ENCODE measurements at regions not wholly inside any gene's neighbourhood (a gene's known extent, or its start where the extent isn't known, plus 50 kb on each side); places are given as distances from the start of the nearest gene placed in this dataset.

DNA sequence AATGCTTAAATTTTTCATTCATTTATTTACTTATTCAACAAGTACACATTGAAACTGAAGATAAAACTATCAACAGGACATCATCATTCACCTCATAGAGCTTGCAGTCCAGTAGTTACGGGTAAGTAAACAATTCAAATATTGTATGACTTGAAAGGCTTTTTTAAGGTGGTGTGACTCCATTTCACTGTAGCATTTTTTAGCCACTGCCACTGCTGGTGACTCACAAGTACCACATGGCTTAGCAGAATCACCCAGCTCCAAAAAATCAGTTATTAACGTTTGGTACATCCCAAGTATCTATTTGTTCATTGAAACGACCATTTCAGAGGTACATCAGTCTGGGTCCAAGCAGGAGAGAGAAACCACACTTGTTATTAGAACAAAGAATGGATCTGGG, 427.9 kb upstream of the DDI1 start (continued):
- TF ChIP-seq, protein P1, sequence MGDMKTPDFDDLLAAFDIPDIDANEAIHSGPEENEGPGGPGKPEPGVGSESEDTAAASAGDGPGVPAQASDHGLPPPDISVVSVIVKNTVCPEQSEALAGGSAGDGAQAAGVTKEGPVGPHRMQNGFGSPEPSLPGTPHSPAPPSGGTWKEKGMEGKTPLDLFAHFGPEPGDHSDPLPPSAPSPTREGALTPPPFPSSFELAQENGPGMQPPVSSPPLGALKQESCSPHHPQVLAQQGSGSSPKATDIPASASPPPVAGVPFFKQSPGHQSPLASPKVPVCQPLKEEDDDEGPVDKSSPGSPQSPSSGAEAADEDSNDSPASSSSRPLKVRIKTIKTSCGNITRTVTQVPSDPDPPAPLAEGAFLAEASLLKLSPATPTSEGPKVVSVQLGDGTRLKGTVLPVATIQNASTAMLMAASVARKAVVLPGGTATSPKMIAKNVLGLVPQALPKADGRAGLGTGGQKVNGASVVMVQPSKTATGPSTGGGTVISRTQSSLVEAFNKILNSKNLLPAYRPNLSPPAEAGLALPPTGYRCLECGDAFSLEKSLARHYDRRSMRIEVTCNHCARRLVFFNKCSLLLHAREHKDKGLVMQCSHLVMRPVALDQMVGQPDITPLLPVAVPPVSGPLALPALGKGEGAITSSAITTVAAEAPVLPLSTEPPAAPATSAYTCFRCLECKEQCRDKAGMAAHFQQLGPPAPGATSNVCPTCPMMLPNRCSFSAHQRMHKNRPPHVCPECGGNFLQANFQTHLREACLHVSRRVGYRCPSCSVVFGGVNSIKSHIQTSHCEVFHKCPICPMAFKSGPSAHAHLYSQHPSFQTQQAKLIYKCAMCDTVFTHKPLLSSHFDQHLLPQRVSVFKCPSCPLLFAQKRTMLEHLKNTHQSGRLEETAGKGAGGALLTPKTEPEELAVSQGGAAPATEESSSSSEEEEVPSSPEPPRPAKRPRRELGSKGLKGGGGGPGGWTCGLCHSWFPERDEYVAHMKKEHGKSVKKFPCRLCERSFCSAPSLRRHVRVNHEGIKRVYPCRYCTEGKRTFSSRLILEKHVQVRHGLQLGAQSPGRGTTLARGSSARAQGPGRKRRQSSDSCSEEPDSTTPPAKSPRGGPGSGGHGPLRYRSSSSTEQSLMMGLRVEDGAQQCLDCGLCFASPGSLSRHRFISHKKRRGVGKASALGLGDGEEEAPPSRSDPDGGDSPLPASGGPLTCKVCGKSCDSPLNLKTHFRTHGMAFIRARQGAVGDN (IDR thresholded peaks at IDR 0.05) = no peak
- TF ChIP-seq ATF2 (IDR thresholded peaks at IDR 0.05; ENCODE audit: low read length) (no peak), TBL1XR1 (IDR thresholded peaks at IDR 0.05; ENCODE audit: low read depth, low read length) (no peak)

- ATAC-seq = 0 out of 3 replicates have a peak, but pooled peaks have one; percentile 27
- no peak for TF ChIP-seq NFYB (IDR thresholded peaks at IDR 0.05; ENCODE audit: insufficient read depth, low read depth, low read length)
- TF ChIP-seq, protein P2, sequence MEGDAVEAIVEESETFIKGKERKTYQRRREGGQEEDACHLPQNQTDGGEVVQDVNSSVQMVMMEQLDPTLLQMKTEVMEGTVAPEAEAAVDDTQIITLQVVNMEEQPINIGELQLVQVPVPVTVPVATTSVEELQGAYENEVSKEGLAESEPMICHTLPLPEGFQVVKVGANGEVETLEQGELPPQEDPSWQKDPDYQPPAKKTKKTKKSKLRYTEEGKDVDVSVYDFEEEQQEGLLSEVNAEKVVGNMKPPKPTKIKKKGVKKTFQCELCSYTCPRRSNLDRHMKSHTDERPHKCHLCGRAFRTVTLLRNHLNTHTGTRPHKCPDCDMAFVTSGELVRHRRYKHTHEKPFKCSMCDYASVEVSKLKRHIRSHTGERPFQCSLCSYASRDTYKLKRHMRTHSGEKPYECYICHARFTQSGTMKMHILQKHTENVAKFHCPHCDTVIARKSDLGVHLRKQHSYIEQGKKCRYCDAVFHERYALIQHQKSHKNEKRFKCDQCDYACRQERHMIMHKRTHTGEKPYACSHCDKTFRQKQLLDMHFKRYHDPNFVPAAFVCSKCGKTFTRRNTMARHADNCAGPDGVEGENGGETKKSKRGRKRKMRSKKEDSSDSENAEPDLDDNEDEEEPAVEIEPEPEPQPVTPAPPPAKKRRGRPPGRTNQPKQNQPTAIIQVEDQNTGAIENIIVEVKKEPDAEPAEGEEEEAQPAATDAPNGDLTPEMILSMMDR (IDR thresholded peaks at IDR 0.05 in 2 of 3, conservative IDR thresholded peaks at IDR 0.05 in 1 of 3; ENCODE audit: control insufficient read depth in 2 of 3, extremely low read depth in 1 of 3, insufficient read depth in 1 of 3, low read depth in 3 of 3, low read length in 3 of 3) = peak in 2 of 3 experiments; percentile 14 to 26; a peak in 2 of 6 replicates
- Histone ChIP-seq H3K9ac (ENCODE audit: control insufficient read depth, insufficient read depth, low read length) (no peak overlapping the region), H3K4me1 (ENCODE audit: control insufficient read depth, insufficient read depth, low read length) (no peaks in the 10 kb centered on the region), H3K79me2 (ENCODE audit: control insufficient read depth, insufficient read depth, low read length) (no peaks in the 10 kb centered on the region), H3K9me3 (replicated peaks; ENCODE audit: control insufficient read depth, insufficient read depth, low read length) (no peaks in the 10 kb centered on the region), H3K36me3 (ENCODE audit: control insufficient read depth in 2 of 2, insufficient read depth in 2 of 2, low read length in 1 of 2) (no peaks in the 10 kb centered on the region), H3K4me3 (no peak overlapping the region), H2AFZ (ENCODE audit: control insufficient read depth, low read depth, low read length) (no peak overlapping the region), H3K27ac (ENCODE audit: control insufficient read depth, insufficient read depth) (no peak overlapping the region), H3K4me2 (ENCODE audit: control insufficient read depth, insufficient read depth) (no peak overlapping the region), H3K27me3 (replicated peaks in 1 of 2; ENCODE audit: control insufficient read depth in 2 of 2, insufficient read depth in 2 of 2, low read length in 1 of 2) (no peaks in the 10 kb centered on the region), H4K20me1 (ENCODE audit: control insufficient read depth, insufficient read depth) (no peaks in the 10 kb centered on the region)
- ChIA-PET POLR2A (no interaction called here), RAD21 (ENCODE audit: unreplicated experiment) (no interaction called here), SMC1A (ENCODE audit: uncharacterized antibody, unreplicated experiment) (no interaction called here), CTCF (interaction anchor here (0.7 to 1.5 kb wide), 3 partner anchors 9 to 1137 kb away, joined by 3 to 5 read pairs (median 3); no protein-coding TSS in a partner anchor)
- 41% methylated on average over 2 of the region's 2 CpGs for WGBS (ENCODE audit: insufficient coverage, insufficient replicate concordance, low lambda C conversion rate, missing lambda C conversion rate)
- in situ Hi-C loops (cut with MboI) = no loop called here
- DNase-seq (ENCODE audit: low read depth, low spot score) = no peak
- intact Hi-C loops (cut with micrococcal nuclease; ENCODE audit: unreplicated experiment) = loop anchor here (10.0 kb wide), 1 partner anchor 515 kb away; the partner anchor contains the start of gene DCUN1D5
- BruUV-seq (replicated peaks) = no TSS peak
- no peak for FAIRE-seq
Measured at GRCh38 chr11:103609117-103610066, 427.0 kb upstream of the DDI1 start.

Measured in GM12878 (cell line).